ENCODE measurements at regions not wholly inside any gene's neighbourhood (a gene's known extent, or its start where the extent isn't known, plus 50 kb on each side); places are given as distances from the start of the nearest gene placed in this dataset.

DNA sequence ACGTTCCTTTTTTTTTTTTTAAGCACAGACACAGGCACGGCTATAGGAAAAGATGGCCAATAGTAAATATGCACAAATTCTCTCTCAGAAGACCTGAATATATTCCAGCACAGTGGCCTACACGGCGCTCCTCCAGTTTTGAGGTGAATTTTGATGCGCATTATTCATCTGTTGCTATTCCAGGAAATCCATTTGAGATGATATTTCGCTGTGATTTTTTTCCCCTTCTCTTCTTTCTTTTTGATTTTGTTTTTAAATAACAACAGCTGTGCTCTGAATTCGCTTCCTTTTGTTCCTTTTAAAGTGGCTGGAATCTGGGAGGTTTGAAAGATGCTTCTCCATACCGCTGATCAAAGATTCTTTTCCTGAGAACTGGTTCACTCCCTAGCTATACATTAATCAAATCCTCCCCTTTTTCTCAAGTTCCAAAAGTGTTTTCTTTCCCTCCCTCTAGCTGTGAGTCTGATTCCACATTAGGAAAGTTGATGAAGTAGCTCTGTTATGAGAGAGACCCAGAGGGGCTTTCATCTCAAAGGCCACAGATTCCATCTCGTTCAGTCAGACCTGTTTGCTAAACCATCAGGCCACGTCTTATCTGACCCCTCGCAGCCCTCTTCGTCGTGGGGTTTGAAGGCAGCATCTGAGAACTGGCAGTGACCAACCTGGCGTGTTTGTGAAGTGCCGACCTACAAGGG is 602.7 kb upstream of the NRP1 start:
- TF ChIP-seq CTCF (IDR thresholded peaks at IDR 0.05) (no peak), POLR2A (IDR thresholded peaks at IDR 0.05) (no peak)

Data from right lobe of liver (tissue), 4 donors.